Osteoblast (primary cell): ENCODE measurements at regions not wholly inside any gene's neighbourhood (a gene's known extent, or its start where the extent isn't known, plus 50 kb on each side); places are given as distances from the start of the nearest gene placed in this dataset.

Experiments used
- DNase-seq: peaks from one replicate; pipeline ENCODE4 v3.0.0; 2011; ENCODE audit warnings: low spot score, mixed read lengths; ENCODE audit not compliant: insufficient read length; ENCODE audit errors: missing footprints
- H2AFZ ChIP-seq: 2 replicates; pipeline ENCODE4 v1.6.0; 2011; ENCODE audit warnings: mild to moderate bottlenecking, low read length
- H3K27ac ChIP-seq: 2 replicates; pipeline ENCODE4 v1.5.1; 2011; ENCODE audit warnings: mild to moderate bottlenecking, low read depth, low read length, moderate library complexity
- H3K27me3 ChIP-seq: 2 replicates; pipeline ENCODE4 v1.6.0; 2012; ENCODE audit warnings: mild to moderate bottlenecking, control low read depth, inconsistent platforms, low read length, moderate library complexity; ENCODE audit not compliant: insufficient read depth
- H3K36me3 ChIP-seq: 2 replicates; pipeline ENCODE4 v1.5.1; 2011; ENCODE audit warnings: mild to moderate bottlenecking, low read length, control low read depth, moderate library complexity; ENCODE audit not compliant: insufficient read depth
- H3K4me1 ChIP-seq: 2 replicates; pipeline ENCODE4 v1.5.1; 2011; ENCODE audit warnings: mild to moderate bottlenecking, low read length, control low read depth, moderate library complexity; ENCODE audit not compliant: insufficient read depth
- H3K4me2 ChIP-seq: 2 replicates; pipeline ENCODE4 v1.6.0; 2011; ENCODE audit warnings: mild to moderate bottlenecking, low read length; ENCODE audit not compliant: insufficient read depth
- H3K4me3 ChIP-seq: fragments of 200-600 bp; sonication (generic); 3 replicates; pipeline ENCODE4 v1.5.1; 2012; ENCODE audit warnings: mild to moderate bottlenecking, low read length, inconsistent platforms; ENCODE audit not compliant: insufficient read depth
- H3K79me2 ChIP-seq: 2 replicates; pipeline ENCODE4 v1.6.0; 2012; ENCODE audit warnings: mild to moderate bottlenecking, low read length, control low read depth, inconsistent platforms; ENCODE audit not compliant: insufficient read depth
- H3K9me3 ChIP-seq: 2 replicates; pipeline ENCODE4 v1.5.1; 2011; ENCODE audit warnings: low read depth, low read length, control low read depth
- H4K20me1 ChIP-seq: 2 replicates; pipeline ENCODE4 v1.6.0; 2012; ENCODE audit warnings: mild to moderate bottlenecking, low read length, control low read depth; ENCODE audit not compliant: insufficient read depth
- TF ChIP-seq, protein P1 (sequence below): IDR thresholded peaks from 2 replicates; pipeline ENCODE4 v1.5.1; 2011; ENCODE audit warnings: mild to moderate bottlenecking, low read depth, low read length, moderate library complexity; ENCODE audit errors: extremely low read depth

DNA sequence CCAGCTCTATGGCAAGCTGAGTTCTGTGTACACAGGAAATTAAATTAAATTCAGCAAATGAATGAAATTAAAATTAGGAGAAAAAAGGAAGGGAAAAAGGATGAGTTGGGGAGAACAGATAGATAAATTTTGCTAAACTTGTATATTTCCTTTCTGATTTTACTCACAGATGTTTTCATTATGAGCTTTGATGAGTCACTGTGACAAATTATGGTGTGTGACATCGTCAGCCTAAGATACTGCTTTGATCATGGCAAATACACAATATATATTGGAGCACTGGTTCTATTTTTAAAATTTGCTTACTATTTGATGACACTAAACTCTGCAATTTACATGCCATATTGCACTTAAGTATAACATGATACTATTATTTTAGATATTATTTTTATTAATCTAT is 464.6 kb upstream of the SPHKAP start:
- H3K27me3 ChIP-seq: no peaks in the 10 kb centered on the region
- TF ChIP-seq, protein P1, sequence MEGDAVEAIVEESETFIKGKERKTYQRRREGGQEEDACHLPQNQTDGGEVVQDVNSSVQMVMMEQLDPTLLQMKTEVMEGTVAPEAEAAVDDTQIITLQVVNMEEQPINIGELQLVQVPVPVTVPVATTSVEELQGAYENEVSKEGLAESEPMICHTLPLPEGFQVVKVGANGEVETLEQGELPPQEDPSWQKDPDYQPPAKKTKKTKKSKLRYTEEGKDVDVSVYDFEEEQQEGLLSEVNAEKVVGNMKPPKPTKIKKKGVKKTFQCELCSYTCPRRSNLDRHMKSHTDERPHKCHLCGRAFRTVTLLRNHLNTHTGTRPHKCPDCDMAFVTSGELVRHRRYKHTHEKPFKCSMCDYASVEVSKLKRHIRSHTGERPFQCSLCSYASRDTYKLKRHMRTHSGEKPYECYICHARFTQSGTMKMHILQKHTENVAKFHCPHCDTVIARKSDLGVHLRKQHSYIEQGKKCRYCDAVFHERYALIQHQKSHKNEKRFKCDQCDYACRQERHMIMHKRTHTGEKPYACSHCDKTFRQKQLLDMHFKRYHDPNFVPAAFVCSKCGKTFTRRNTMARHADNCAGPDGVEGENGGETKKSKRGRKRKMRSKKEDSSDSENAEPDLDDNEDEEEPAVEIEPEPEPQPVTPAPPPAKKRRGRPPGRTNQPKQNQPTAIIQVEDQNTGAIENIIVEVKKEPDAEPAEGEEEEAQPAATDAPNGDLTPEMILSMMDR: no peak
- H3K4me3 ChIP-seq: no peak overlapping the region
- no peaks in the 10 kb centered on the region for H3K79me2 ChIP-seq
- no peak overlapping the region for H3K27ac ChIP-seq
- no peaks in the 10 kb centered on the region for H3K9me3 ChIP-seq
- DNase-seq: no peak
- no peaks in the 10 kb centered on the region for H4K20me1 ChIP-seq
- no peak overlapping the region for H2AFZ ChIP-seq
- no peak overlapping the region for H3K4me2 ChIP-seq
- no peaks in the 10 kb centered on the region for H3K36me3 ChIP-seq
- H3K4me1 ChIP-seq: no peaks in the 10 kb centered on the region

DNA sequence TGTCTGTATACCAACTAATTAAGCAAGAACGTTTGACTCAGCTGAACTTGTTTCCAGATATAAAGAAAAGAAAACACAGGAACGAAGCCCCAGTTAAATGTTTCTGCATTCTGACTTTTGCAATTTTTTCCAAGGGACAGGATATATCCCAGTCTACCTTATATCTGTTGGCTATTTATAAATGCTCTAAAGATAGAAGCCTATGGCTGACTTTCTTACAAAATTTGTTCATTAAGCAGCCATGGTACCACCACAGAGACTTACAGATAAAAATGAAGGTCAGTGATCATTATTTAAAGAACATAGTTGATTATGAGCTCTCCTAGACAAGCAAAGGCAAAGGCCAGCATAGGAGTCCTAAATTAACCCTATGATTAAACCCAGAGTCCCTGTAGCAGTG is 462.7 kb upstream of the SPHKAP start:
- no peak overlapping the region for H2AFZ ChIP-seq
- H4K20me1 ChIP-seq: no peaks in the 10 kb centered on the region
- no peaks in the 10 kb centered on the region for H3K27me3 ChIP-seq
- no peaks in the 10 kb centered on the region for H3K4me1 ChIP-seq
- TF ChIP-seq, protein P1: no peak
- H3K4me2 ChIP-seq: no peak overlapping the region
- H3K36me3 ChIP-seq: no peaks in the 10 kb centered on the region
- no peak for DNase-seq
- no peaks in the 10 kb centered on the region for H3K9me3 ChIP-seq
- no peak overlapping the region for H3K27ac ChIP-seq
- no peak overlapping the region for H3K4me3 ChIP-seq
- H3K79me2 ChIP-seq: no peaks in the 10 kb centered on the region

DNA sequence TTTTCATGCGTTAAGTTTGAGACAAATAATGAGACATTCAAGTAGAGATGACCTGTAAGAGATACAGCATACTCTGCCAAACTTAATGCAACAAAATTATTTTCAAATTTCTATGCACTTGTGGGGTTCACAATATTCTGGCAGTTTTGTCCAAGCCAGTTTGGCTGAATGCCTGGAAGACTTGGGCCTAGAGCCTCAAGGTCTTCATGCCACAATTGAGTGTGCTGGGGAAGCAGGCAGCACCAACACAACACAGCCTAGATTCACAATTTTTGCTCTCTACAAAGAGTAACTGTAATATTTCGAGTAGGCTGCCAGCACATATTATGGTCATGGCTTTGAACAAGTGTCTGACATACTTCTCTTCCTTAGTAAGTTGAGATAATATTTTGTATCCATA is 461.4 kb upstream of the SPHKAP start:
- H3K27ac ChIP-seq: no peak overlapping the region
- TF ChIP-seq, protein P1: no peak
- H3K36me3 ChIP-seq: no peaks in the 10 kb centered on the region
- no peaks in the 10 kb centered on the region for H3K79me2 ChIP-seq
- no peak overlapping the region for H2AFZ ChIP-seq
- no peaks in the 10 kb centered on the region for H3K27me3 ChIP-seq
- H3K4me3 ChIP-seq: no peak overlapping the region
- no peaks in the 10 kb centered on the region for H3K9me3 ChIP-seq
- no peaks in the 10 kb centered on the region for H4K20me1 ChIP-seq
- no peak for DNase-seq
- H3K4me1 ChIP-seq: no peaks in the 10 kb centered on the region
- no peak overlapping the region for H3K4me2 ChIP-seq

DNA sequence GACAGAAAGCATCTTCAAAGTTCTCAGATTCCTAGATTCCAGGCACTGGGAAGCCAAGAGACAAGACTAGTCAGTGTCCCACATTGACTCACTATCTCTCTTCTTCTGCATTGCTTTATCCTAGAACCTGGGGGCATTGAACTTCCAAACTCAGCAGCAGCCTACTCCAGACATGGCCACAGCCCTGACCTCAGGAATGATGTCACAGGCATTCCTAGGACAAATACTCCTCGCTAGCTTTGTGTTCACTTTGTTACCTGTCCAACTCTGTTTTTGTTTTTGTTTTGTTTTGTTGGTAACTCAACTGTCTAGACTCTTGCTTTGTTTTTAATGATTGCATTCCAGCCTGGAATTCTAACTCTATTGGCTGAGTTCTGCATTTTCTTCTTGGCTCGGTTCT is 449.3 kb upstream of the SPHKAP start:
- Histone ChIP-seq H3K9me3 (no peaks in the 10 kb centered on the region), H3K4me3 (no peak overlapping the region), H3K27me3 (no peaks in the 10 kb centered on the region), H3K4me1 (no peaks in the 10 kb centered on the region), H3K79me2 (no peaks in the 10 kb centered on the region), H3K27ac (no peak overlapping the region), H3K36me3 (no peaks in the 10 kb centered on the region), H4K20me1 (no peaks in the 10 kb centered on the region), H2AFZ (no peak overlapping the region), H3K4me2 (no peak overlapping the region)
- DNase-seq: no peak
- TF ChIP-seq, protein P1: no peak
